DMS 273 (cell line): ENCODE measurements at regions not wholly inside any gene's neighbourhood (a gene's known extent, or its start where the extent isn't known, plus 50 kb on each side); places are given as distances from the start of the nearest gene placed in this dataset.
A peak's percentile ranks its signal among the peaks of the same experiment; 100 is the strongest.
"Not testable (repeated sequence)": the region's sequence is repeated elsewhere in the genome, so short reads cannot be mapped to it uniquely, and the experiment has no call there.

Source experiments
- DNase-seq: peaks from one replicate; lab custom pipeline; 2025; ENCODE audit not compliant: unreplicated experiment; lab: John Stamatoyannopoulos, UW

GRCh38 chr1:59195151-59195550, 101.7 kb upstream of the FGGY start:
- no peak for DNase-seq

DNA sequence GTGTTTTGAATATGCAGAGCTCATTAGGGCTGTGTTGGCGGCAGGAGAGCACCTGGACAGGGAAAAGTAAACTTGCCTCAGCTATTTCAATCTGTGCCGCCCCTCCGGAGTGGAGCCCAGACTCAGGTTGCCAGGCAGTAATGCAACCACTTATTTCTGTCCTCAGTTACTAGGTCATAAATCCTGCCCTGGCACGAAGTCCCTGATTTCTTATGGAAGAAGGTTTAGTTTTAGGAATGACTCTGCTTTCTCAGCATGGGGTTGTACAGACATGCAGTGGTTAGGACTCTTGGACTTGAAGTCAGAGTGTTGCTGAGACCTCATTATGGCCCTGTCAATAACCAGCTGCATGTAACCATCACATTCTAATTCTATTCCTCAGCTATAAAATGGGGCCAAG, 98.3 kb upstream of the FGGY start:
- DNase-seq: peak; percentile 65

GRCh38 chr1:59199147-59199546, 97.7 kb upstream of the FGGY start:
- DNase-seq: no peak

DNA sequence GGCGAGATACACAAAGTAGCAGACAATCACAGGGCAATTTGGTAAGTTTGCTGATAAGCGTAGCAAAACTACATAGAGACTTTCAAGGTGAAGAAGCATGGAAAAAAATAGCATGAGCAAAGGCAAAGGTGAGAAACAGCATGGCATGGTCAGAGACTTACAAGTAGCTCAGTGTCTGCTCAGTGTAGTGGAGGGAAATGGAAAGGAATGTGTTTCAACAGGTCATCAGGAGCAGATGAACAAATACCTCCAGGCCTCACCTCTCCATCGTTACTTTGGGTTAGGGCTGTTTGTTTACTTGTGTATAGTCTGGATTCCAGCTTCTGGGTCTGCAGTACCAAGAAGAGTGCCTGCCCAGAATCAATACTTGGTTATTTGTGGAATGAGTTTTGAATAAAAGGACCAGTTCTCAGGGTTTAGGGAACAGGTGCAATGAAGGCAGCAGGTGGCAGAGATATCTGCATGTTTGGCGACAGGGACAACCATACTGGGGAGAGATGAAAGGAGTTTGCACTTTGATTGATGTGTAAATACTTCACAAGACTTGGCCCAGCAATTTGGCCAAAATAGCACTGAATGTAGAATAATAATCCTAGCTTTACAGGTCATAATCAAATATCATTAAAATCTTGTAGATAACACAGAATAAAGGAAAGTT, 97.0 kb upstream of the FGGY start:
- no peak for DNase-seq

- no peak for DNase-seq
Observed at GRCh38 chr1:59201341-59201740, 95.6 kb upstream of the FGGY start.

DNA sequence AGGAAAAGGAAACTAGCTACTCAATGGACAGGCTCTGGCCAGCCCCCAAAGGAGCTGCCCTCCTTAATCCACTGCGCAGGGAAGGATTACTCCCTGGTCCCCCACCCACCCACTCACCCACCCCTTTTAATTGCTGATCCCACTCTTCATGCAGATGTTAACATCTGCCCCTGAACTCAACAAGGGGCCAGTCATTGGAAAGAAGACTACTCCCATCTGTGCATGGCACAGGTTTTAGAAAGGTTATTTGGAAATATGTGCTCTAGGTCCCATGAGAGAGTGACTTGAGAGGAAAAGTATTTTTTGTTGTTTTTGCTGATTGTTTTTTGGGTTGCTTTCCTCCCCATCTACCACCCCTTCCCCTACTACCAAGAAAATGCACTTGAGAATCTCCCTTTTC, 94.4 kb upstream of the FGGY start:
- DNase-seq: no peak

GRCh38 chr1:59204001-59204400, 92.9 kb upstream of the FGGY start:
- no peak for DNase-seq

- not testable (repeated sequence) for DNase-seq
Observed at GRCh38 chr1:59206616-59207015, 90.3 kb upstream of the FGGY start.

DNA sequence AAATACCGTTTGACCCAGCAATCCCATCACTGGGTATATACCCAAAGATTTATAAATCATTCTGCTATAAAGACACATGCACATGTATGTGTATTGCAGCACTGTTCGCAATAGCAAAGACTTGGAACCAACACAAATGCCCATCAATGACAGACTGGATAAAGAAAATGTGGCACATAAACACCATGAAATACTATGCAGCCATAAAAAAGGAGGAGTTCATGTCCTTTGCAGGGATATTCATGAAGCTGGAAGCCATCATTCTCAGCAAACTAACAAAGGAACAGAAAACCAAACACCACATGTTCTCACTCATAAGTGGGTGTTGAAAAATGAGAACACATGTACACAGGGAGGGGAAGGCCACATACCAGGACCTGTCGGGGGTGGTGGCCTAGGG, 86.5 kb upstream of the FGGY start:
- not testable (repeated sequence) for DNase-seq

GRCh38 chr1:59212706-59213105, 84.2 kb upstream of the FGGY start:
- no peak for DNase-seq

GRCh38 chr1:59214248-59215208, 82.4 kb upstream of the FGGY start:
- no peak for DNase-seq

GRCh38 chr1:59215766-59216291, 81.1 kb upstream of the FGGY start:
- no peak for DNase-seq

- not testable (repeated sequence) for DNase-seq
Observed at GRCh38 chr1:59217439-59217838, 79.5 kb upstream of the FGGY start.

DNA sequence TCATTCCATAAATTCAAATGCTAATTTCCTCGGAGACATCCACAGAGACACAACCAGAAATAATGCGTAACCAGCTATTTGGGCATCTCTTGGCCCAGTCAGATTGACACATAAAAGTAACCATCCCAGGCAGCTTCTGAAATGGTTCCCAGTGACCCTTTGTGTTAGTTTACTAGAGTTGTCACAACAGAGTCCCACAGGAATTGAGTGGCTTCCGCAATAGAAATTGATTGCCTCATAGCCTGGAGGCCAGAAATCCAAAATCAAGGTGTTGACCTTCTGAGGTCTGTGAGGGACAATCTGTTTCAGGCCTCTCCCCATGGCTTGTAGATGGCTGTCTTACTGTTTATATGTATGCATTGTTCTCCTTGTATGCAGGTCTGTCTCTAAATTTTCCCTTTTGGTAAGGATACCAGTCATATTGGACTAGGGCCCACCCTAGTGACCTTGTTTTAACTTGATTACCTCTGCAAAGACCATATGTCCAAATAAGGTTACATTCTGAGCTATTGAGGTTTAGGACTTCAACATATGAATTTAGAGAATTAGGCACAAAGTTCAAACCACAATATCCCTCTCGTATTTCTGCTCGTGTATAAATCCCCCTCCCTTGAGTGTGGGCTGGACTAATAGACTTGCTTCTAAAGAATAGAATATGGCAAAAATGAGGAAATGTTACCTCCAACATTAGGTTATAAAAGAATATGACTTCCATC, 78.2 kb upstream of the FGGY start:
- no peak for DNase-seq

DNA sequence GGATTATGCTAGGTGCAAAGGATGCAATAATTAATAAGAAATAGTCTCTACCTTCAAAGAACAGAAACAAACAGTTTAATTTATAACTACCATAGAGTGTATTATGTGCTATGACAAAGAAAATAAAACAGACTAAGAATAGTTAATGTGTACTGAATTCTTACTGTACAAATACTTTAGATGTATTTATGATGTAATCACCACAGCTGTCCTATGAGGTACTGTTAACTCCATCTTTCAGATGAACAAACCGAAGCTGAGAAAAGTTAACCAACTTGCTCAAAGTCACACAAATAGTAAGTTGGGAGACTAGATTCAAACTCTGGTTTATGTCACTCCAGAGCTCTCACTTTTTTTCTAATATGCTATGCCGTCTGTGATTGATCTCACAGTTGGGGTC, 77.0 kb upstream of the FGGY start:
- DNase-seq: no peak

DNA sequence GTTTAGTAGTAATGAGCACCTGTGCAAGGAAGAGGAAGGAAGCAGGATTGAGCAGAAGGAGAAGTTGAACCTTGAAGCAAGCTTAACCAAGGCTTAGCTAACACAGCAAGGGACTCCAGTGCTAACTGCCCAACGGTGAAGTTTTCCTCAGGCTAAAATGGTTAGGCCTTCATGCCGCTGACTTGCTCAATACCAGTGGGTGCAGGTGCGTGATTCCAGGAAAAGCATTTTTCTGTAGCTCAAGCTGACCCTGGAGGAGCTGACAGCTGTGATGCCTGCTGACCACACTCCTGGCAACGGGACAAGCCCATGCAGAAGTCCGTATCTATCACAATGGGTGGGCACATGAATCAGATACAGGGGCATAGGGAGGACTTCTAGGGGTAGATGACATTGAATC, 76.5 kb upstream of the FGGY start:
- DNase-seq: no peak

- no peak for DNase-seq
Observed at GRCh38 chr1:59223198-59223597, 73.7 kb upstream of the FGGY start.

DNA sequence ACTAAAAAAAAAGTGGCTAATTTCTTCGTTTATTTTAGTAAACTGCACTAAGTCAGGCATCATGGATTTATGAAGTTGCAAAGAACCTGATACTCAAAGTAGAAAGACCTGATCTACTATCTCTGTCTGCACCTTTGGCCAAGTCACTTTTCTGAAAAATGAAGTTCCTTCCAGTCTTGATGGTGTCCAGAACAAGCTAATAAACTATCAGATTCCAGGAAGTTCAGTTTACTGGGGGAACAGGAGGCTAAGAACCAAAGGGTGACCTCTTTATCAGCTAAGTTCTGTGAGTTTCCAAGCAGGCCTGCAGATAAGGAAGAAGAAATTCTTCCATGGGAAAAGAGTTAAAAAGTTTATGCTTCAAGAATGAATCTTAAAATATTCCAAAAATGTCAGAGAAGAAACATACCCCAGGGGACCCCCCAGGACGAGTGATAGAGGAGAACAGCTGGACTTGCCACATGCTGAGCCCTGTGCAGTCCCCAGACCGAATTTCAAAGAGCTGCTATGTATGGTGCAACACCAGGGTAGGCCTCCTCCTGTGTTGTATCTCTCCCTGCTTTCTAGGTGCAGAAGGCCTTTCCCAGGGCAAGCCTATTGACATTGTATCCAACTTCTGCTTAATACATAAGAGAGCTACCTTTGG, 72.8 kb upstream of the FGGY start:
- DNase-seq: peak; percentile 11

GRCh38 chr1:59225594-59226316, 71.1 kb upstream of the FGGY start:
- no peak for DNase-seq

DNA sequence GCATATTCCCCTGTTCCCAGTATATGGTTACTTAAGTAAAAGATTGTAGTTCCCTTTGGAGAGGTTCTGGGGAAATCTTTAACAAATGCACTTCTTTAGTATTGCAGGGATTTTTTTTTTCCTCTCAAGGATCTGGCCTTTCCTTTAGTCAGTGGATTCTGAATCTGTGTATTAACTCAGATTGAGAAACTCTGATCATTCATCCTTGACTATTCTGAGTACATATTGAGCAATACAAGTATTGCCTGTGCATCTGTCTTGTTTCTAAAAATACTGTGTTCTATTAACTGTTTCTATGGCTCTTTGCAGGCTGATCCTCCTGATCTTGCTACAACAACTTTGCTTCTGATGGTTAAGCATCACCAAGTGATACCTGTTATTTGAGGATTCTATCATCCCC, 67.8 kb upstream of the FGGY start:
- DNase-seq: peak; percentile 30
